ENCODE measurements at regions not wholly inside any gene's neighbourhood (a gene's known extent, or its start where the extent isn't known, plus 50 kb on each side); places are given as distances from the start of the nearest gene placed in this dataset.
"Not testable (repeated sequence)": the region's sequence is repeated elsewhere in the genome, so short reads cannot be mapped to it uniquely, and the experiment has no call there.

- no peak for DNase-seq (ENCODE audit: low spot score)
Measured at GRCh38 chr11:97880209-97880608, 1140.5 kb upstream of the CNTN5 start.

- no peak for DNase-seq (ENCODE audit: low spot score)
Measured at GRCh38 chr11:97883086-97883485, 1137.7 kb upstream of the CNTN5 start.

GRCh38 chr11:97888641-97889040 lies 1132.1 kb upstream of the CNTN5 start:
- DNase-seq (ENCODE audit: low spot score): no peak

GRCh38 chr11:97890466-97890865 lies 1130.3 kb upstream of the CNTN5 start:
- DNase-seq (ENCODE audit: low spot score): no peak

GRCh38 chr11:97893612-97894011 lies 1127.1 kb upstream of the CNTN5 start:
- DNase-seq (ENCODE audit: low spot score): no peak

- no peak for DNase-seq (ENCODE audit: low spot score)
Measured at GRCh38 chr11:97894978-97895377, 1125.8 kb upstream of the CNTN5 start.

GRCh38 chr11:97895572-97895971 lies 1125.2 kb upstream of the CNTN5 start:
- no peak for DNase-seq (ENCODE audit: low spot score)

GRCh38 chr11:97902828-97903227 lies 1117.9 kb upstream of the CNTN5 start:
- no peak for DNase-seq (ENCODE audit: low spot score)

GRCh38 chr11:97905101-97905500 lies 1115.6 kb upstream of the CNTN5 start:
- no peak for DNase-seq (ENCODE audit: low spot score)

- DNase-seq (ENCODE audit: low spot score): no peak
Measured at GRCh38 chr11:97905671-97906070, 1115.1 kb upstream of the CNTN5 start.

GRCh38 chr11:97908354-97908753 lies 1112.4 kb upstream of the CNTN5 start:
- no peak for DNase-seq (ENCODE audit: low spot score)

- no peak for DNase-seq (ENCODE audit: low spot score)
Measured at GRCh38 chr11:97909614-97910399, 1110.9 kb upstream of the CNTN5 start.

- DNase-seq (ENCODE audit: low spot score): no peak
Measured at GRCh38 chr11:97912629-97913028, 1108.1 kb upstream of the CNTN5 start.

- DNase-seq (ENCODE audit: low spot score): not testable (repeated sequence)
Measured at GRCh38 chr11:97922933-97923332, 1097.8 kb upstream of the CNTN5 start.

GRCh38 chr11:97934572-97935208 lies 1086.1 kb upstream of the CNTN5 start:
- no peak for DNase-seq (ENCODE audit: low spot score)

GRCh38 chr11:97937501-97937900 lies 1083.2 kb upstream of the CNTN5 start:
- DNase-seq (ENCODE audit: low spot score): no peak

GRCh38 chr11:97938789-97939188 lies 1082.0 kb upstream of the CNTN5 start:
- no peak for DNase-seq (ENCODE audit: low spot score)

- DNase-seq (ENCODE audit: low spot score): no peak
Measured at GRCh38 chr11:97943493-97943892, 1077.3 kb upstream of the CNTN5 start.

GRCh38 chr11:97948793-97949192 lies 1072.0 kb upstream of the CNTN5 start:
- DNase-seq (ENCODE audit: low spot score): no peak

- no peak for DNase-seq (ENCODE audit: low spot score)
Measured at GRCh38 chr11:97955595-97955994, 1065.2 kb upstream of the CNTN5 start.

GRCh38 chr11:97956904-97957303 lies 1063.8 kb upstream of the CNTN5 start:
- no peak for DNase-seq (ENCODE audit: low spot score)

GRCh38 chr11:97961431-97961830 lies 1059.3 kb upstream of the CNTN5 start:
- no peak for DNase-seq (ENCODE audit: low spot score)

GRCh38 chr11:97962758-97963157 lies 1058.0 kb upstream of the CNTN5 start:
- no peak for DNase-seq (ENCODE audit: low spot score)

Measured in HuH-7 (cell line).